AG08396 (cell line): ENCODE measurements at regions not wholly inside any gene's neighbourhood (a gene's known extent, or its start where the extent isn't known, plus 50 kb on each side); places are given as distances from the start of the nearest gene placed in this dataset.

Source experiments
- DNase-seq: peaks from one replicate; pipeline ENCODE4 v3.0.0; 2012; ENCODE audit warnings: low spot score, mixed read lengths

GRCh38 chr15:66905185-66905584 lies 160.2 kb upstream of the SMAD3 start:
- DNase-seq = no peak

DNA sequence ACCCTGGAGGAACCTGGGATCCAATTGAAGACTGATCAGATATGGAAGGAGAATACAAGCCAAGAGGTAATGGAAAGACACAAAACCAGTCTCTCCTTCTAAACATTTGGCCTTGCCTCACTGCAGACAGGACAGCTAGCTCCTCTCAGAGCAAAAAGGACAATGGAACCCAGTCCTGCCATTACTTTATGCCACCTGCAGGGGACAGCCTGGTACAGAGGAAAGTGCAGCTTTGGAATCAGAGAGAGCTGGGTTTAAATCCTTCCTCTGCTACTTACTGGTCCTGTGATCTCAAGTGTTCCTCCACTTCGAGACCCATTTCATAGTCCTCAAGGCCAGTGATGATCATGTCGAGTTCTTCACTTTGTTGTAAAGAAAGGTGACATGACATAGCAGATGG lies 159.4 kb upstream of the SMAD3 start:
- no peak for DNase-seq

GRCh38 chr15:66906668-66907614 lies 158.5 kb upstream of the SMAD3 start:
- DNase-seq = no peak

- DNase-seq = peak; percentile 30
These were observed 157.3 kb upstream of the SMAD3 start for GRCh38 chr15:66907826-66908743.

- no peak for DNase-seq
These were observed 156.7 kb upstream of the SMAD3 start for GRCh38 chr15:66908744-66909095.

DNA sequence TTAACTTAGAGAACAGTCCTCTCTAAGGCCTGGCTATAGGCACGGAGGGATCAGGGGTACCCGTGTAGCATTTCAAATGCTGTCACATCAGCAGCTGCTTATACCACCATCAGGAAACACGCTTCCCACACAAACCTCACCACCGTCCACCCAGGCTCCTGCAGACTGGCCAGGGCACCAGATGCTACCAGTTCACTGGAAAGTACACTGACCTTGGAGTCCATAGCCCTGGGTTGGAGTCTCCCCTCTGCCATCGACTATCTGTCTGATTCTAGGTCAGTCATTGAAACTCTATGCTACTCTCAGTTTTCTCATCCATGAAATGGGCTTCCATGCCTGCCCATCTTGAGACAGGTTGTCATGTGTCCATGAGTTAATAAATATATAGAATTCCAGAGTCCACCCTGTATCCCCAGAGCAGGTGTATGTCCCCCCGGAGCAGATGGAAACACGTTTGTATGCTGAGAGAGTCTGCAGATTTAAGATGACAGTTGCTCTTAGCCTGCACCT lies 156.0 kb upstream of the SMAD3 start:
- no peak for DNase-seq

- no peak for DNase-seq
These were observed 154.2 kb upstream of the SMAD3 start for GRCh38 chr15:66911131-66911700.

DNA sequence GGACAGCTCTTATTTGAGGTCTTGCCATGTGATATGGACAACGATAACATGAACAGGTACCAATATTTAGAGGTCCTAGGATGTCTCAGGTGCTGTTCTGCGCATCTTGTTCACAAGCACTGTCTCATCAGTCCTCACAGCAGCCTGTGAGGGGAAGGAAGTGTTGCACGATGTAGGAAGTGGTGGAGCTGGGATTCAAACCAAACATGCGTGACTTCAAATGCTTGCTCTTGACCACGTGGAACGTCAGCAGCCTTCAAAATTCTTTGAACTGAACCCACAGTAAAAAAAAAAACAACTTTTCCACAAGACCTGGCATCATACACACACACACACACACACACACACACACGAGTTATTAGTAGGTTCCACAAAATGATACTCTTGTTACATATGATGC lies 153.4 kb upstream of the SMAD3 start:
- no peak for DNase-seq

GRCh38 chr15:66912441-66912840 lies 153.0 kb upstream of the SMAD3 start:
- no peak for DNase-seq

- no peak for DNase-seq
These were observed 147.4 kb upstream of the SMAD3 start for GRCh38 chr15:66917904-66918448.

DNA sequence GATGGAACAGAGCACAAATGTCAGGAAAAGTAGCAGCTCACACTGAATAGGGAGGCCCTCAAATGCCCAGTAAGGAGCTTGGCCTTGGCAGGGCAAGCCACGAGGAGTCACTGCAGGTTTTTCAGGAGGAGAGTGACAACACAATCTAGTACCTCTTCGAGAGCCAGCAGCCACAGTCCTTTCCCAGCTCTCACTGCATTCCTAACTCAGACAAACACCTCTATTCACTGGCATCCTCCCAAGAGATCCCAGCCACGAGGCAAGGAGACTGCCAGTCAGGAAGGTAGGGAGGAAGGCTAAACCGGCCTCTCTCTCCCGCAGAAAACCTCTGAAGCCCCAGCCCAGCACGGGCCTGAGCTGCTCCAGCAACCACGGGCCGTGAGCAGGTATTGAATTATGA lies 146.0 kb upstream of the SMAD3 start:
- DNase-seq = no peak

DNA sequence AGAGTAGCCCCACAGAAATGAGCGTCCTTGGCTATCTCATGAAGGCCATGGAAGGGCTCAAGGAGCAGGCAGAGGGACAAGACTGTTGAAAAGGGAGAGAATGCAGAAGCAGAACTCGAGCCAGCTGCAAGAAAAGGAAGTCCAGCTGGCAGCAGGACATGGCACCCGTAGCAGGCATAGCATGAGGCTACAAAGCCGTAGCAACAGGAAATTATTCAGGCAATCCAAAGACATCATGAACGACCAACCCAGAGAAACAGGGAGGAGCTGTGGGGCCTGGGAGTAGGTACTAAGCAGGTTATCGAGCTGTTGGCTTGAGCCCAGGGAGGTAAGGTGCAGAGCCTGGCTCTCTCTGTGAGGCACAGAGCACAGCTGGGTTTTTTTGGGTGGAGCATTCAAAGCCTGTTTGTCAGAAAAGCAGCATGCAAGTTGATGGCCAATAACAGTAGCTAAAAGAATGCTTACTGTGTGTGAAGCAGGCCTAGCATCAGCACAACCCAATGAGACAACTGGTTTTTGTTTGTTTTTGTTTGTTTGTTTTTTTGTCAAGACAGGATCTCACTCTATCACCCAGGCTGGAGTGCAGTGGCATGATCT lies 144.0 kb upstream of the SMAD3 start:
- DNase-seq = no peak

- DNase-seq = no peak
These were observed 142.8 kb upstream of the SMAD3 start for GRCh38 chr15:66922608-66923007.

DNA sequence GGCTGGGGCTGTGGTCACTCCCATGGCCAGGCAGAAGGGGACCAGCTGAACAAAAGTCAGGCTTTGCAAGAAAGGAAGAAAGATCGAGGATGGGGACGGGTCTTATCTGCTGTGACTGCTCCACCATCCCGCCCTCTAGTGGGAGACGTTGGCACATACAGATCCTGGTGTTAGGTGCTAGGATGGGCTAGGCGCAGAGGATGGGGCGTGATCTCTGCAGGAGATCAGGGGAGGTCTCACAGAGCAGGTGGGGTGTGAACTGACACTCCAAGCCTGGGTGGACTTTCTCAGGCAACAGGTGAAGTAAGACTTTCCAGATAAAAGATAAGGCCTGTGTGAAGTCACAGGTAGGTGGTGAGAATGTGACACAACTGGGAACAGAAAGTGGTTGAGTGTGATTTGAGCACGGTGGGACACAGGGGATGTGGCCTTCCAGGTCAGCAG lies 141.9 kb upstream of the SMAD3 start:
- no peak for DNase-seq

- no peak for DNase-seq
These were observed 140.5 kb upstream of the SMAD3 start for GRCh38 chr15:66924889-66925288.

- no peak for DNase-seq
These were observed 139.7 kb upstream of the SMAD3 start for GRCh38 chr15:66925721-66926120.

GRCh38 chr15:66927201-66928077 lies 138.0 kb upstream of the SMAD3 start:
- DNase-seq = no peak

DNA sequence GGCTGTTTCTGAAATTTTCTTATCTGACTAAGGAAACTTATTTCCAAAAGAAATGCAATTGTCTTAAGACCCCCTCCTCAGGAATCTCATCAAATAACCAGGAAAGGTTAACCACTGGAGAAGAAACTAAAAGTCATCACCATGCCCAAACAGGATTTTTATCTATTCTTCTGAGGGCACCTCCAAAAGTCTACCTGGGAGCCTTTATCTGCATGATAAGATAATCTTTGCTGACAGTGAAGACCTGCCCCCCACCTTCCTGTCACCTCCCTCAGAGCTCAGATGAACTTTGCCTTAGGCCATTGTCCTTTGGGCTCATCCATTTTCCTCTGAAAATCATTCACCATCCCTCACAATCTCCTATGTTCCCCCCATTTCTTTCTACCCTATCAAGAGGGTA lies 137.3 kb upstream of the SMAD3 start:
- DNase-seq = no peak

DNA sequence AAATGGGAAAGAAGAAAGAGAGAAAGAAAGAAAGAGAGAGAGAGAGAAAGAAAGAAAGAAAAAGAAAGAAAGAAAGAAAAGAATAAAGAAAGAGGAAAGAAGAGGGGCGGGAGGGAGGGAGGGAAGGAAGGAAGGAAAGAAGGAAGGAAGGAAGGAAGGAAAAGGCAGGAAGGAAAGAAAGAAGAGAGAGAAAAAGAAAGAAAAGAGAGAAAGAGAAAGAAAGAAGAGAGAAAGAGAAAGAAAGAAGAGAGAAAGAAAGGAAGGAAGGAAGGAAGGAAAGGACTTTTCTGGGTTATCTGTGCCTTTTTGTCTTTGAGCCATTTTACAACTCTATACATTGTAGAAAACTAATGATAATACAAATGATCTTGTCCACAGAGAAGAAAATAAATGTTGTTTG lies 136.6 kb upstream of the SMAD3 start:
- no peak for DNase-seq

GRCh38 chr15:66929843-66930402 lies 135.5 kb upstream of the SMAD3 start:
- DNase-seq = no peak
